ENCODE measurements at regions not wholly inside any gene's neighbourhood (a gene's known extent, or its start where the extent isn't known, plus 50 kb on each side); places are given as distances from the start of the nearest gene placed in this dataset.

DNA sequence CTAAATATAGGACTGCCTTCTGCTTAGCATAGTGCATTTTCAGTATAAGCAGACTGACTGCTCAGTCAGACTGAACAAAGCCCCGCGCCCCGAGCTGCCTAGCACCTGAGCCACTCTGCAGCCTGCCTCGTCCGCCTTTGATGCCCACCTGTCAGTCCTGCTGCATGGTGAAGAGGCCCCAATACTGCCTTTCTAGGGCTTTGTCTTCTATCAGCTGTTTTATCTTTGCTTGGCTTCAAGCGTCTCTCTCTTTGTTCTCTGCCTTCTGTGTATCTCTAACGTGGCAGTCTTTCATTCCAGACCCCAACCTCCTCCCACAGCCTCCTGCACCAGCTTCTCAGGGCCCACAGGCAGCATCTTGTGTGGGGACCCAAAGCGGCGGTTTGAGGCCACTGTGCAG is 1001.0 kb downstream of the VRK1 start:
- CTCF ChIA-PET, result no interaction called here
- Histone ChIP-seq H3K4me1 (ENCODE audit: control insufficient read depth, insufficient read depth, low read length) (no peaks in the 10 kb centered on the region), H3K9me3 (ENCODE audit: control insufficient read depth, insufficient read depth, low read depth, low read length) (no peaks in the 10 kb centered on the region), H3K27ac (ENCODE audit: extremely low read depth, low read depth, low read length) (no peak overlapping the region), H3K36me3 (ENCODE audit: control insufficient read depth in 2 of 2, insufficient read depth in 1 of 2, low read length in 2 of 2) (no peaks in the 10 kb centered on the region), H3K4me3 (ENCODE audit: low read depth, low read length) (no peak overlapping the region)
- TF ChIP-seq ZNF114 (tag by site-specific recombination; IDR thresholded peaks at IDR 0.05) (no peak), ZNF529 (tag by site-specific recombination; IDR thresholded peaks at IDR 0.05; ENCODE audit: insufficient replicate concordance) (no peak), ZNF48 (tag by site-specific recombination; IDR thresholded peaks at IDR 0.05) (no peak), SCRT2 (tag by site-specific recombination; IDR thresholded peaks at IDR 0.05) (no peak), HOXD13 (CRISPR knock-in tag; IDR thresholded peaks at IDR 0.05; ENCODE audit: borderline replicate concordance) (no peak), ZNF549 (tag by site-specific recombination; IDR thresholded peaks at IDR 0.05) (no peak), ZBTB21 (tag by site-specific recombination; IDR thresholded peaks at IDR 0.05) (no peak), ZNF37A (tag by site-specific recombination; IDR thresholded peaks at IDR 0.05) (no peak), ZNF202 (tag by site-specific recombination; IDR thresholded peaks at IDR 0.05; ENCODE audit: borderline replicate concordance) (no peak), ZNF302 (tag by site-specific recombination; IDR thresholded peaks at IDR 0.05; ENCODE audit: low read depth) (no peak), GLI4 (tag by site-specific recombination; IDR thresholded peaks at IDR 0.05) (no peak), ZNF624 (tag by site-specific recombination; IDR thresholded peaks at IDR 0.05) (no peak), ZNF830 (tag by site-specific recombination; IDR thresholded peaks at IDR 0.05; ENCODE audit: low read depth) (no peak)
- TF ChIP-seq, protein P1, sequence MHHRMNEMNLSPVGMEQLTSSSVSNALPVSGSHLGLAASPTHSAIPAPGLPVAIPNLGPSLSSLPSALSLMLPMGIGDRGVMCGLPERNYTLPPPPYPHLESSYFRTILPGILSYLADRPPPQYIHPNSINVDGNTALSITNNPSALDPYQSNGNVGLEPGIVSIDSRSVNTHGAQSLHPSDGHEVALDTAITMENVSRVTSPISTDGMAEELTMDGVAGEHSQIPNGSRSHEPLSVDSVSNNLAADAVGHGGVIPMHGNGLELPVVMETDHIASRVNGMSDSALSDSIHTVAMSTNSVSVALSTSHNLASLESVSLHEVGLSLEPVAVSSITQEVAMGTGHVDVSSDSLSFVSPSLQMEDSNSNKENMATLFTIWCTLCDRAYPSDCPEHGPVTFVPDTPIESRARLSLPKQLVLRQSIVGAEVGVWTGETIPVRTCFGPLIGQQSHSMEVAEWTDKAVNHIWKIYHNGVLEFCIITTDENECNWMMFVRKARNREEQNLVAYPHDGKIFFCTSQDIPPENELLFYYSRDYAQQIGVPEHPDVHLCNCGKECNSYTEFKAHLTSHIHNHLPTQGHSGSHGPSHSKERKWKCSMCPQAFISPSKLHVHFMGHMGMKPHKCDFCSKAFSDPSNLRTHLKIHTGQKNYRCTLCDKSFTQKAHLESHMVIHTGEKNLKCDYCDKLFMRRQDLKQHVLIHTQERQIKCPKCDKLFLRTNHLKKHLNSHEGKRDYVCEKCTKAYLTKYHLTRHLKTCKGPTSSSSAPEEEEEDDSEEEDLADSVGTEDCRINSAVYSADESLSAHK (tag by site-specific recombination; IDR thresholded peaks at IDR 0.05), result no peak
- TF ChIP-seq, protein P2, sequence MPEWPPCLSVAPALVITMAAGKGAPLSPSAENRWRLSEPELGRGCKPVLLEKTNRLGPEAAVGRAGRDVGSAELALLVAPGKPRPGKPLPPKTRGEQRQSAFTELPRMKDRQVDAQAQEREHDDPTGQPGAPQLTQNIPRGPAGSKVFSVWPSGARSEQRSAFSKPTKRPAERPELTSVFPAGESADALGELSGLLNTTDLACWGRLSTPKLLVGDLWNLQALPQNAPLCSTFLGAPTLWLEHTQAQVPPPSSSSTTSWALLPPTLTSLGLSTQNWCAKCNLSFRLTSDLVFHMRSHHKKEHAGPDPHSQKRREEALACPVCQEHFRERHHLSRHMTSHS (tag by site-specific recombination; IDR thresholded peaks at IDR 0.05), result no peak
- TF ChIP-seq, protein P3, sequence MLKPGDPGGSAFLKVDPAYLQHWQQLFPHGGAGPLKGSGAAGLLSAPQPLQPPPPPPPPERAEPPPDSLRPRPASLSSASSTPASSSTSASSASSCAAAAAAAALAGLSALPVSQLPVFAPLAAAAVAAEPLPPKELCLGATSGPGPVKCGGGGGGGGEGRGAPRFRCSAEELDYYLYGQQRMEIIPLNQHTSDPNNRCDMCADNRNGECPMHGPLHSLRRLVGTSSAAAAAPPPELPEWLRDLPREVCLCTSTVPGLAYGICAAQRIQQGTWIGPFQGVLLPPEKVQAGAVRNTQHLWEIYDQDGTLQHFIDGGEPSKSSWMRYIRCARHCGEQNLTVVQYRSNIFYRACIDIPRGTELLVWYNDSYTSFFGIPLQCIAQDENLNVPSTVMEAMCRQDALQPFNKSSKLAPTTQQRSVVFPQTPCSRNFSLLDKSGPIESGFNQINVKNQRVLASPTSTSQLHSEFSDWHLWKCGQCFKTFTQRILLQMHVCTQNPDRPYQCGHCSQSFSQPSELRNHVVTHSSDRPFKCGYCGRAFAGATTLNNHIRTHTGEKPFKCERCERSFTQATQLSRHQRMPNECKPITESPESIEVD (tag by site-specific recombination; IDR thresholded peaks at IDR 0.05), result no peak
- POLR2A ChIA-PET, result no interaction called here

DNA sequence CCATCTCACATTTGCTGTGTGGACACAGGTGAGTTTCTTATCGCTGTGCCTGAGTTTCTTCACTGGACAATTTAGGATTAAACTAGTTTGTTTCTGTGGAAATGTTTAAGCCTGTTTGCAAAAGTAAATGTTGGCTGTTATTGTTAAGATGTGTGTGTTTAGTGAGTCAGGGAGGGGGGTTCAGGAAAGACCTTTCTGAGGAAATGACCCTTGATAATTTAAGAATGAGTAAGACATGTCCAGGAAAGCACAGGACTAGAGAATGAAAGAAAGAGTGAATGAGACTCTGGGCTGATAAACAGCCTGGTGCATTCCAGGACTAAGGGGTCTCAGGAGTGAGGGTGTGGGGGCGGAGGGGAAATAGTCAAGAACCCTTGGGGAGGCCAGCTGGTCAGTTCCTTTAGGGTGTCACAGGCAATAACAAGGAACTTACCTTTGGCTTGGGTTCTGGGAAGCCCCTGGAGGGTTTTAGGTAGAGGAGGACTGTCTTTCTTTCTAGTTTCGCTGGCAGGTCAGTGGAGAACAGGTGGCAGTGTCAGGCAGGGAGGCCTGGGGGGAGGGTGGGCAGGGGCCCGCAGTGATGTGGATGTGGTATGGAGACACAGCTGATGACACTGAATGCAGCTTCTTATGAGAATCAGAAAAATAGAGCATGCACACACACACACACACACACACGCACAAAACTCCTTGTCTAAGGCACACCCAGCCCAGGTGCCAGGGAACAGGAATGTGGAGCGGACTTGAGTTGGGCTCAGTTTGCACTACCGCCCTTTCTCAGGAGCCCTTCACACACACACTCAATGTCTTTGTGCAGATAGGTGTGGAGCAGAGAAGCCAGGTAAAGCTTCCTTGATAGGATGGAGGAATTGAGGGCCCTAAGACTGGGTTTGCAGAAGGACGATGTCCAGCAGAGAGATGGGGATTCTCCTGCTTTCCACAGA is 1005.5 kb downstream of the VRK1 start:
- Histone ChIP-seq H3K9me3 (ENCODE audit: control insufficient read depth, insufficient read depth, low read depth, low read length) (no peaks in the 10 kb centered on the region), H3K27ac (ENCODE audit: extremely low read depth, low read depth, low read length) (no peak overlapping the region), H3K36me3 (ENCODE audit: control insufficient read depth in 2 of 2, insufficient read depth in 1 of 2, low read length in 2 of 2) (no peaks in the 10 kb centered on the region), H3K4me3 (ENCODE audit: low read depth, low read length) (no peak overlapping the region), H3K4me1 (ENCODE audit: control insufficient read depth, insufficient read depth, low read length) (no peaks in the 10 kb centered on the region)
- POLR2A ChIA-PET, result no interaction called here
- CTCF ChIA-PET, result no interaction called here
- TF ChIP-seq SP2 (tag by site-specific recombination; IDR thresholded peaks at IDR 0.05), result no peak
- no peak for TF ChIP-seq ZNF514 (tag by site-specific recombination; IDR thresholded peaks at IDR 0.05)
- no peak for TF ChIP-seq ZNF24 (tag by site-specific recombination; IDR thresholded peaks at IDR 0.05)
- no peak for TF ChIP-seq ZNF121 (tag by site-specific recombination; IDR thresholded peaks at IDR 0.05)
- no peak for TF ChIP-seq MEIS1 (CRISPR knock-in tag; IDR thresholded peaks at IDR 0.05; ENCODE audit: borderline replicate concordance)
- no peak for TF ChIP-seq ZNF510 (tag by site-specific recombination; IDR thresholded peaks at IDR 0.05; ENCODE audit: insufficient replicate concordance)
- no peak for TF ChIP-seq HOXC10 (CRISPR knock-in tag; IDR thresholded peaks at IDR 0.05)
- TF ChIP-seq, protein P4, sequence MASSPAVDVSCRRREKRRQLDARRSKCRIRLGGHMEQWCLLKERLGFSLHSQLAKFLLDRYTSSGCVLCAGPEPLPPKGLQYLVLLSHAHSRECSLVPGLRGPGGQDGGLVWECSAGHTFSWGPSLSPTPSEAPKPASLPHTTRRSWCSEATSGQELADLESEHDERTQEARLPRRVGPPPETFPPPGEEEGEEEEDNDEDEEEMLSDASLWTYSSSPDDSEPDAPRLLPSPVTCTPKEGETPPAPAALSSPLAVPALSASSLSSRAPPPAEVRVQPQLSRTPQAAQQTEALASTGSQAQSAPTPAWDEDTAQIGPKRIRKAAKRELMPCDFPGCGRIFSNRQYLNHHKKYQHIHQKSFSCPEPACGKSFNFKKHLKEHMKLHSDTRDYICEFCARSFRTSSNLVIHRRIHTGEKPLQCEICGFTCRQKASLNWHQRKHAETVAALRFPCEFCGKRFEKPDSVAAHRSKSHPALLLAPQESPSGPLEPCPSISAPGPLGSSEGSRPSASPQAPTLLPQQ (tag by site-specific recombination; IDR thresholded peaks at IDR 0.05), result no peak
- no peak for TF ChIP-seq WT1 (tag by site-specific recombination; IDR thresholded peaks at IDR 0.05)
- no peak for TF ChIP-seq ZNF394 (tag by site-specific recombination; IDR thresholded peaks at IDR 0.05; ENCODE audit: borderline replicate concordance)
- TF ChIP-seq, protein P5, sequence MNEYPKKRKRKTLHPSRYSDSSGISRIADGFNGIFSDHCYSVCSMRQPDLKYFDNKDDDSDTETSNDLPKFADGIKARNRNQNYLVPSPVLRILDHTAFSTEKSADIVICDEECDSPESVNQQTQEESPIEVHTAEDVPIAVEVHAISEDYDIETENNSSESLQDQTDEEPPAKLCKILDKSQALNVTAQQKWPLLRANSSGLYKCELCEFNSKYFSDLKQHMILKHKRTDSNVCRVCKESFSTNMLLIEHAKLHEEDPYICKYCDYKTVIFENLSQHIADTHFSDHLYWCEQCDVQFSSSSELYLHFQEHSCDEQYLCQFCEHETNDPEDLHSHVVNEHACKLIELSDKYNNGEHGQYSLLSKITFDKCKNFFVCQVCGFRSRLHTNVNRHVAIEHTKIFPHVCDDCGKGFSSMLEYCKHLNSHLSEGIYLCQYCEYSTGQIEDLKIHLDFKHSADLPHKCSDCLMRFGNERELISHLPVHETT (tag by site-specific recombination; IDR thresholded peaks at IDR 0.05), result no peak
- no peak for TF ChIP-seq ZNF843 (tag by site-specific recombination; IDR thresholded peaks at IDR 0.05)
